Peyer's patch (tissue), 4 donors: ENCODE measurements at regions not wholly inside any gene's neighbourhood (a gene's known extent, or its start where the extent isn't known, plus 50 kb on each side); places are given as distances from the start of the nearest gene placed in this dataset.

Experiments
- POLR2A ChIP-seq, 2 donors: fragments of 450-650 bp; IDR thresholded peaks; one replicate each; pipeline ENCODE4 v1.5.1; 2017; ENCODE audit warnings: antibody characterized with exemption in 2 of 2, mild to moderate bottlenecking in 2 of 2, moderate library complexity in 2 of 2
- TF ChIP-seq, protein P1 (sequence below), 6 experiments: fragments of 450-650 bp in 4 of 6; fragments of 200-600 bp in 2 of 6; sonication (generic) in 1 of 6; IDR thresholded peaks; one replicate each; pipeline ENCODE4 v1.5.1; 2017 to 2019; ENCODE audit warnings: antibody characterized with exemption in 6 of 6, mild to moderate bottlenecking in 3 of 6, moderate library complexity in 1 of 6

DNA sequence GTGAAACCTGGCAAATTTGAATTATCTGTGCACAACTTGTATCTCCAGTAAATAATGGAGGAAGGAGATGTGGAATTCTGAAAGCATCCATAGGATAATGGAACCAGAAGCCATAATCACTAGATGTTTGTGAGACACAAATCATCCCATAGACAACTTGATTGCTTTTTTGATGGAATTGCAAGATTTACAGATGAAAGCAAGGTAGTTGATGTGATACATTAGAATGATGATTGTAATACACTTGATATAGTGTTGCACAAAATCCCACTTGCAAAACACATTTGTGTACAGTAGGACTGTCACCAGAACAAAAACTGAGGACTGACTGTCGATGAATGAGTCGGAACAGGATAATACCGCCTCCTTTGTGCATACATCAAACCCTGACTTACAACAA is 178.3 kb downstream of the IRS2 start:
- TF ChIP-seq, protein P1, sequence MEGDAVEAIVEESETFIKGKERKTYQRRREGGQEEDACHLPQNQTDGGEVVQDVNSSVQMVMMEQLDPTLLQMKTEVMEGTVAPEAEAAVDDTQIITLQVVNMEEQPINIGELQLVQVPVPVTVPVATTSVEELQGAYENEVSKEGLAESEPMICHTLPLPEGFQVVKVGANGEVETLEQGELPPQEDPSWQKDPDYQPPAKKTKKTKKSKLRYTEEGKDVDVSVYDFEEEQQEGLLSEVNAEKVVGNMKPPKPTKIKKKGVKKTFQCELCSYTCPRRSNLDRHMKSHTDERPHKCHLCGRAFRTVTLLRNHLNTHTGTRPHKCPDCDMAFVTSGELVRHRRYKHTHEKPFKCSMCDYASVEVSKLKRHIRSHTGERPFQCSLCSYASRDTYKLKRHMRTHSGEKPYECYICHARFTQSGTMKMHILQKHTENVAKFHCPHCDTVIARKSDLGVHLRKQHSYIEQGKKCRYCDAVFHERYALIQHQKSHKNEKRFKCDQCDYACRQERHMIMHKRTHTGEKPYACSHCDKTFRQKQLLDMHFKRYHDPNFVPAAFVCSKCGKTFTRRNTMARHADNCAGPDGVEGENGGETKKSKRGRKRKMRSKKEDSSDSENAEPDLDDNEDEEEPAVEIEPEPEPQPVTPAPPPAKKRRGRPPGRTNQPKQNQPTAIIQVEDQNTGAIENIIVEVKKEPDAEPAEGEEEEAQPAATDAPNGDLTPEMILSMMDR (IDR thresholded peaks at IDR 0.05) = no peak
- no peak for TF ChIP-seq POLR2A (IDR thresholded peaks at IDR 0.05)
